ENCODE measurements at regions not wholly inside any gene's neighbourhood (a gene's known extent, or its start where the extent isn't known, plus 50 kb on each side); places are given as distances from the start of the nearest gene placed in this dataset.

DNA sequence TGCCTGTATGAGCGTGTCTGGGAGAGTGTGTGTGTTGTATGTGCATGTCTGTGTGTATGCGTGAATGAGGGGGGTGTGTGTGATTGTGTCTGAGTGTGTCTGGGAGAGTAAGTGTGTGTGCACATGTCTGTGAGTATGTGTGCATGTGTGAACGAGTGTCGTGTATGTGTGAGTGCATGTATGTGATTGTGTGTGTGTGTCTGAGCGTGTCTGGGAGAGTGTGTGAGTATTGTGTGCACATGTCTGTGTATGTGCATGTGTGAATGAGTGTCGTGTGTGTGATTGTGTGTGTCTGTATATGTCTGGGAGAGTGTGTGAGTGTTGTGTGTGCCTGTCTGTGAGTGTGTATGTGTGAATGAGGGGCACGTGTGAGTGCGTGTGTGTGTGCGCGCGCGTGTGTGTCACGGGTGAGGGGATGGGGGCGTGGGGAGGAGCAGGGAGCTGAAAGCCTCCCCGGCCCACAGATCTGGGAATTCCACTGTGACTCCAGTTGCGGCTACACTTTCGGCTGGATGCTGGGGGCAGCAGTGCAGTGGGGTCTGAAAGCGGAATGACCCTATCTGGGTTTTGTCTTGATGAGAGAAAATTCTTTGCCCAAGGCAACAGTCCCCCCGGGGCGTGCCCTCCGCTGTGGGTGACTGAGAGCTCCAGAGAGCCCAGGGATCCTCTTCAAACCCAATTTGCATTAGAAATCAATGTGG, 138.1 kb upstream of the MED13L start:
- POLR2A ChIA-PET, result no interaction called here
- H3K4me3 ChIP-seq (ENCODE audit: low read depth, low read length), result no peak overlapping the region
- no peak for DNase-seq (ENCODE audit: low read depth, low spot score)
- TF ChIP-seq, protein P1, sequence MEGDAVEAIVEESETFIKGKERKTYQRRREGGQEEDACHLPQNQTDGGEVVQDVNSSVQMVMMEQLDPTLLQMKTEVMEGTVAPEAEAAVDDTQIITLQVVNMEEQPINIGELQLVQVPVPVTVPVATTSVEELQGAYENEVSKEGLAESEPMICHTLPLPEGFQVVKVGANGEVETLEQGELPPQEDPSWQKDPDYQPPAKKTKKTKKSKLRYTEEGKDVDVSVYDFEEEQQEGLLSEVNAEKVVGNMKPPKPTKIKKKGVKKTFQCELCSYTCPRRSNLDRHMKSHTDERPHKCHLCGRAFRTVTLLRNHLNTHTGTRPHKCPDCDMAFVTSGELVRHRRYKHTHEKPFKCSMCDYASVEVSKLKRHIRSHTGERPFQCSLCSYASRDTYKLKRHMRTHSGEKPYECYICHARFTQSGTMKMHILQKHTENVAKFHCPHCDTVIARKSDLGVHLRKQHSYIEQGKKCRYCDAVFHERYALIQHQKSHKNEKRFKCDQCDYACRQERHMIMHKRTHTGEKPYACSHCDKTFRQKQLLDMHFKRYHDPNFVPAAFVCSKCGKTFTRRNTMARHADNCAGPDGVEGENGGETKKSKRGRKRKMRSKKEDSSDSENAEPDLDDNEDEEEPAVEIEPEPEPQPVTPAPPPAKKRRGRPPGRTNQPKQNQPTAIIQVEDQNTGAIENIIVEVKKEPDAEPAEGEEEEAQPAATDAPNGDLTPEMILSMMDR (IDR thresholded peaks at IDR 0.05; ENCODE audit: insufficient read depth, low read length, missing control alignments), result no peak
- CTCF ChIA-PET, result interaction anchor here (1.1 kb wide), 1 partner anchor 10 kb away, joined by 4 read pairs; no protein-coding TSS in a partner anchor

DNA sequence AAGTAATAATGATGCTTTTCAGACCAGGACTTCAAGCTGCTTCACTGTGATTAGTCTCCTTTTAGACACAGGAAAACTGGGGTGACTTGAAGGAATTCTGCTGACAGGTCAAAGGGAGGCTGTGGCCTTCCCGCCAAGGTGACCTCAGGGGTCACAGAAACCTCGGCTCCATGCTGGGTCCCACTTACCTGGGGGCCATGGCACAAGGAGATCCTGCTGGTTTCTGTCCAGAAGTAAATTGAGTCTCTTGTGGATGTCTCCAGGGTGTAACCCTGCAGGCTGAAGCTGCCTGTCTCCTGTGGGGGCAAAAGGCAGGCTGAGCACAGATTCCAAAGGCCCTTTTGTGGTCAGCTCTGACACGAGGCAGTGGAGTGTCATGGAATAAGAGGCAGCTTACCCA, 138.7 kb upstream of the MED13L start:
- no peak for DNase-seq (ENCODE audit: low read depth, low spot score)
- CTCF ChIA-PET, result interaction anchor here (1.1 kb wide), 1 partner anchor 9 kb away, joined by 4 read pairs; no protein-coding TSS in a partner anchor
- H3K4me3 ChIP-seq (ENCODE audit: low read depth, low read length), result no peak overlapping the region
- TF ChIP-seq, protein P1 (IDR thresholded peaks at IDR 0.05; ENCODE audit: insufficient read depth, low read length, missing control alignments), result no peak
- POLR2A ChIA-PET, result no interaction called here

DNA sequence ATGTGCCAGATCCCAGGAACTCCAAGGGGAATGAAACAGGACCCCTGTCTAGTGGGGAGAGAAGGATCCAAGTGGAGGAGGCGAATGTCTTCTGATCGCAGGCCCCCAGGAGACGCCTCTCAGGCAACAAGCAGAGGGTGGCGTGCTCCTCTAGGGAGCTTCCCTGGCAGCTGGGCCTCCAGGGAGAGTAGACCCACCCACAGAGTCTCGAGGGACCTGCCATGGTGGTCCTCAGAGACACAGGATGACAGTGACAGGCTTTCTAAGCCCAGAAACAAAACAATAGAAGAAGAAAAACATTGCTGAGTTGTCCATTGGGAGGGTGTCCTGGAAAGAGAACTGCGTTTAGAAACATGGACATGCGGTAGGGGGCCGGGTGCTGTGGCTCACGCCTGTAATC, 140.6 kb upstream of the MAP1LC3B2 start:
- POLR2A ChIA-PET, result no interaction called here
- no peak for DNase-seq (ENCODE audit: low read depth, low spot score)
- CTCF ChIA-PET, result no interaction called here
- TF ChIP-seq, protein P1 (IDR thresholded peaks at IDR 0.05; ENCODE audit: insufficient read depth, low read length, missing control alignments), result no peak
- no peak overlapping the region for H3K4me3 ChIP-seq (ENCODE audit: low read depth, low read length)

DNA sequence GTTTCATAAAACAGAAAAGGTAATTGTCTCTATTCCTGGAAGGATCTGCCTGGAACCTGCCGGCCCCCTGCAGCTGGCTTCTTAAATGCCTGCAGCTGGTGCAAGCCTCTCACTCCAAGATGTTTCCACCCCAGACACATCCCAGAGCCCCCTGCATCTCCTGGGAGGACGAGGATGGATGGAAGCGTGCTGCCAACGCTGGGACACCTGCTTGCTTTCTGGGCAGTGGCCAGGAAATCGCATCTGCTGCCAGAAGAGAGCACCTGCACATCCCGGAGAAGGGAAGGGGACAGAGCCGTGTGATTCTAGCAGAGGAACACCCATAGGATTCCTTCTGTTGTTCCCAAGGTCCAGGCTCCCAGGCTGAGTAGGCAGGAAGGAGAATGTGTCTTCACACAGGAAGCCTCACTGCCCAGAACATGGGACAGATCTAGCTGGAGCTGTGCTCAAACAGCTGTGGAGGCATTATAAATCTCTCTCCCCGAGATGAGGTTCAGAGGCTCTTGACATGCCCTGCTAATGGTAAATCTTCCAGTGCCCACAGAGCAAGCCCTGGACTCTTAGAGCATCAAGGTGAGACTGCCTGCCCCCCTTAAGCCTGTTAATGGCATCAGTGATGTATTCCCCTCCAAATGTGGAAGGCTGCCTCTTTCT, 138.8 kb upstream of the MAP1LC3B2 start:
- ChIA-PET CTCF (no interaction called here), POLR2A (no interaction called here)
- no peak for DNase-seq (ENCODE audit: low read depth, low spot score)
- no peak overlapping the region for H3K4me3 ChIP-seq (ENCODE audit: low read depth, low read length)
- TF ChIP-seq, protein P1 (IDR thresholded peaks at IDR 0.05; ENCODE audit: insufficient read depth, low read length, missing control alignments), result no peak

DNA sequence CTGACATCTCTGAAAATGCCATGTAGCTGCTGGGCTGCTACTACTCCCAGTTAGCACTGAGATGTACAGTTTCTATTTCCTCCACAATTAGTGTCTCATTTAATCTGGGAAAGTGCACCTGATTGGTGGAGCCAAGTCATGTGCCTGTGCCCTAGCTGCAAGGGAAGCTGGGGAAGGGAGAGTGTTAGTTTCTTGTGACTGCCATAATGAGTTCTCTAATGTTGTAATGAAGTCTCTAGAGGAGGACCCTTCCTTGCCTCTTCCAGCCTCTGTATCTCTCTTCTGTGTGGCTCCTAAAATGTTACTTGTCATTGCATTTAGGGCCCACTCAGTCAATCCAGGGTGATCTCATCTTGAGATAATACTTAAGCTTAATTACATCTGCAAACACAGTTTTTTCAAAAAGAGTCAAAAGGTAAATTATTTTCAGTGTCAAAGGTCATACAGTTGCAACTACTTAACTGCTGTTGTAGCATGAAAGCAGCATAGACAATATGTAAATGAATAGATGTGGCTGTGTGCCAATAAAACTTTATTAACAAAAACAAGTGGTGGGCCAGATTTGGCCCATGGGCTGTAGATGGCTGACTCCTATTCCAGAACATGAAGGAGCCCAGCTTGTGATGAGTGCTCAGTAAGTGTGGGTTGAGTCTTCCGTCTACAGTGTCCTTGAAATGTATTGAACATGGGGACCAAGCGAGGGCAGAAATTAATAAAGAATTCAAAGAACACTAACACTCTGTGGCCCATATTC, 137.2 kb upstream of the MAP1LC3B2 start:
- ChIA-PET CTCF (interaction anchor here (0.8 to 4.2 kb wide), 4 partner anchors 10 to 45 kb away, joined by 3 to 12 read pairs (median 3); no protein-coding TSS in a partner anchor), POLR2A (no interaction called here)
- no peak overlapping the region for H3K4me3 ChIP-seq (ENCODE audit: low read depth, low read length)
- no peak for DNase-seq (ENCODE audit: low read depth, low spot score)
- TF ChIP-seq, protein P1 (IDR thresholded peaks at IDR 0.05; ENCODE audit: insufficient read depth, low read length, missing control alignments), result no peak

DNA sequence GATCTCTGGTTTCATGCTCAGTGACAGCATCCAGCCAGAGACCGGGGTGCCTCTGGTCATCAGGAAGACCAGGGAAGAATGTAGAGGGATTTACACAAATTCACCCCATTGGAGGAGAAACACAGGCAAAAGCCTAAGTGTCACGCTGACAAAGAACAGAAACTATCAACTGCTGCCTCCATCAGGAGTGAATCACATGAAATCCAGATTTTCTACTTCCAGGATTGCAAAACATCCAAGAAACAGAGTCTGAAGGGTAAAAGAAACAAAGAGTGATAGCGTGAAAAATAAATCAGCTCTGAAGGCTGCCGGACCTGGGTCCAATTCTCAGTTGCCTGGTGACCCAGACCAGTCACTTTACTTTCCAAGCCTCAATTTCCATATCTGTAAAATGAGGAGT, 136.1 kb upstream of the MAP1LC3B2 start:
- DNase-seq (ENCODE audit: low read depth, low spot score), result no peak
- TF ChIP-seq, protein P1 (IDR thresholded peaks at IDR 0.05; ENCODE audit: insufficient read depth, low read length, missing control alignments), result no peak
- H3K4me3 ChIP-seq (ENCODE audit: low read depth, low read length), result no peak overlapping the region
- POLR2A ChIA-PET, result no interaction called here
- CTCF ChIA-PET, result interaction anchor here (1.0 to 4.2 kb wide), 3 partner anchors 12 to 145 kb away, joined by 3 to 12 read pairs (median 4); no protein-coding TSS in a partner anchor

All from AG04449 (cell line).